ENCODE measurements at regions not wholly inside any gene's neighbourhood (a gene's known extent, or its start where the extent isn't known, plus 50 kb on each side); places are given as distances from the start of the nearest gene placed in this dataset.

DNA sequence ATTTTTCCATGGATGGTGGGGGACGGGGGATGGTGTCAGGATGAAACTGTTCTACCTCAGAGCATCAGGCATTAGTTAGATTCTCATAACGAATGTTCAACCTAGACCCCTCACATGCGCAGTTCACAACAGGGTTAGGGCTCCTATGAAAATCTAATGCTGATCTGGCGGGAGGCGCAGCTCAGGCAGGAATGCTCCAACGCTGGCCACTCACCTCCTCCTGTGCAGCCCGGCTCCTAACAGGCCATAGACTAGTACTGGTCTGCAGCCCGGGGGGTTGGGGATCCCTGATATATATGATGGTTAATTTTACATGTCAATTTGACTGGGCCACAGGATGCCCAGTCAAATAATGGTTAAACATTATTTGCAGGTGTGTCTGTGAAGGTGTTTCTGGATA is 199.0 kb upstream of the NR4A3 start (continued):
- no peak for TF ChIP-seq FOXC1 (CRISPR knock-in tag; IDR thresholded peaks at IDR 0.05; ENCODE audit: borderline replicate concordance)
- no peak for TF ChIP-seq CENPT (CRISPR knock-in tag; IDR thresholded peaks at IDR 0.05; ENCODE audit: low read depth)
- TF ChIP-seq, protein P1, sequence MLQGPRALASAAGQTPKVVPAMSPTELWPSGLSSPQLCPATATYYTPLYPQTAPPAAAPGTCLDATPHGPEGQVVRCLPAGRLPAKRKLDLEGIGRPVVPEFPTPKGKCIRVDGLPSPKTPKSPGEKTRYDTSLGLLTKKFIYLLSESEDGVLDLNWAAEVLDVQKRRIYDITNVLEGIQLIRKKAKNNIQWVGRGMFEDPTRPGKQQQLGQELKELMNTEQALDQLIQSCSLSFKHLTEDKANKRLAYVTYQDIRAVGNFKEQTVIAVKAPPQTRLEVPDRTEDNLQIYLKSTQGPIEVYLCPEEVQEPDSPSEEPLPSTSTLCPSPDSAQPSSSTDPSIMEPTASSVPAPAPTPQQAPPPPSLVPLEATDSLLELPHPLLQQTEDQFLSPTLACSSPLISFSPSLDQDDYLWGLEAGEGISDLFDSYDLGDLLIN (CRISPR knock-in tag; IDR thresholded peaks at IDR 0.05; ENCODE audit: borderline replicate concordance), result no peak
- no peak for TF ChIP-seq ZBTB10 (CRISPR knock-in tag; IDR thresholded peaks at IDR 0.05; ENCODE audit: borderline replicate concordance)
- TF ChIP-seq ISL2 (CRISPR knock-in tag; IDR thresholded peaks at IDR 0.05), result no peak
- TF ChIP-seq ZNF776 (CRISPR knock-in tag; IDR thresholded peaks at IDR 0.05), result no peak

- ChIA-PET POLR2A (no interaction called here), CTCF (ENCODE audit: low intra/inter-chr PET ratio, low total read pairs) (no interaction called here)
- DNase-seq (ENCODE audit: low spot score), result no peak
- H3K9me3 ChIP-seq (ENCODE audit: low read length), result no peaks in the 10 kb centered on the region
- no peak overlapping the region for H3K27ac ChIP-seq (ENCODE audit: extremely low read length, insufficient read depth, low read length)
- WGBS (ENCODE audit: low lambda C conversion rate), result 45% methylated on average over 2 of the region's 3 CpGs
- H4K20me1 ChIP-seq (ENCODE audit: insufficient read depth, low read length), result no peaks in the 10 kb centered on the region
- no peaks in the 10 kb centered on the region for H3K27me3 ChIP-seq (ENCODE audit: control insufficient read depth in 1 of 2, insufficient read depth in 2 of 2, low read length in 2 of 2)
- no peak for FAIRE-seq
- no TSS peak for BruUV-seq (replicated peaks)
- H3K36me3 ChIP-seq (replicated peaks in 1 of 2; ENCODE audit: control insufficient read depth in 1 of 2, insufficient read depth in 2 of 2, low read length in 2 of 2), result no peaks in the 10 kb centered on the region
- intact Hi-C loops (cut with micrococcal nuclease; ENCODE audit: unreplicated experiment) (no loop called here), in situ Hi-C loops (cut with HindIII; ENCODE audit: extremely low pct_ligation_motif_present, low pct_unique_long_range_greater_than_20kb) (no loop called here)
- H3K4me1 ChIP-seq (ENCODE audit: insufficient read depth, low read length), result no peaks in the 10 kb centered on the region
- no peak overlapping the region for H3K4me2 ChIP-seq (ENCODE audit: low read depth, low read length)
- H3K79me2 ChIP-seq (ENCODE audit: insufficient read depth, low read length), result no peaks in the 10 kb centered on the region
- no peak overlapping the region for H3K4me3 ChIP-seq (replicated peaks in 1 of 3; ENCODE audit: insufficient read depth in 1 of 3, low read depth in 2 of 3, low read length in 3 of 3)
- H3K9ac ChIP-seq (ENCODE audit: insufficient read depth, low read depth, low read length), result no peak overlapping the region
- no peak for ATAC-seq
- H2AFZ ChIP-seq (ENCODE audit: low read length), result no peak overlapping the region
- TF ChIP-seq GATAD2A (CRISPR knock-in tag; IDR thresholded peaks at IDR 0.05) (no peak), ZNF510 (CRISPR knock-in tag; IDR thresholded peaks at IDR 0.05; ENCODE audit: low read depth) (no peak), TGIF2 (CRISPR knock-in tag; IDR thresholded peaks at IDR 0.05) (no peak), SKIL (CRISPR knock-in tag; IDR thresholded peaks at IDR 0.05; ENCODE audit: borderline replicate concordance) (no peak), KAT7 (CRISPR knock-in tag; IDR thresholded peaks at IDR 0.05; ENCODE audit: borderline replicate concordance) (no peak), FOXA1 (IDR thresholded peaks at IDR 0.05) (no peak), FOXA1 (CRISPR knock-in tag; IDR thresholded peaks at IDR 0.05) (no peak), SAFB2 (CRISPR knock-in tag; IDR thresholded peaks at IDR 0.05; ENCODE audit: borderline replicate concordance, low read depth) (no peak), NFE2 (CRISPR knock-in tag; IDR thresholded peaks at IDR 0.05) (no peak), RFX1 (IDR thresholded peaks at IDR 0.05) (no peak), RBM39 (IDR thresholded peaks at IDR 0.05; ENCODE audit: low read depth, low read length, poor library complexity, severe bottlenecking) (no peak), ATF7-NPFF (CRISPR knock-in tag; IDR thresholded peaks at IDR 0.05; ENCODE audit: low read depth) (no peak), MYNN (CRISPR knock-in tag; IDR thresholded peaks at IDR 0.05; ENCODE audit: low read depth) (no peak), RXRB (CRISPR knock-in tag; IDR thresholded peaks at IDR 0.05; ENCODE audit: borderline replicate concordance) (no peak)
Measured at GRCh38 chr9:99623780-99624364, 197.8 kb upstream of the NR4A3 start.
